ENCODE measurements at regions not wholly inside any gene's neighbourhood (a gene's known extent, or its start where the extent isn't known, plus 50 kb on each side); places are given as distances from the start of the nearest gene placed in this dataset.

DNA sequence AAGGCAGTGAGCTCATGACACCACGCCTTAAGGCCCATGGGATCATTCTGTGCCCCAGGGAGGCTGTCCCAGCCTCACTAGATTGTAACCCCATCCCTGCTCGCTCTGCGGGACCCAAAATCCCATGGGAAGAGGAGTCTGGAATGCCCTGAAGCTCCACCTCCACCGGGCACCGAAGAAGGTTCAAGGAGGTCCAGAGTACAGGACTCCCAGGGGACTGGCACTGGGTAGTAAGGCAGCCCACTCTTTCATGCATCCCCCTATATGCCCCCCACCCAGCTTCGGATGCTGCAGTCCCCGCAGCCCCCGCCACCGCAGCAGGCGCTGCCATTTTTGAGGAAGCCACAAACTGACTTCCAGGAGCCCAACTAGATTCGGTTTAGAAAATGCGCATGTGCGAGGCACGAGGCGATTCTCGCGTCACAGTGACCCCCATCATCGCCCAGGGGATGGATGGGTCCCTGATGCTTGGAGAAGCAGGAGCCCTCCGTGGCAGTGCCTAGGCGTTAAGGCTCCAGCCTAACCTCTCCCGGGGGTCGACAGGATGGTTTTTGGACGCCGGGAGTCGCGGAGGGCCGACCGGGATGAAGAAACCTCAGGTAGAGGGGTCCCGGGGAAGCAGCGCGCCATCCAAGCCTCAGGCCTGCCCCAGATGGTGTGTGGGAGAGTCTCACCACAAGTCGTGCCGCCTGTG is 1681.0 kb downstream of the TP53TG3F start:
- H3K4me3 ChIP-seq (replicated peaks; ENCODE audit: insufficient read depth, low read length), result no peak overlapping the region

DNA sequence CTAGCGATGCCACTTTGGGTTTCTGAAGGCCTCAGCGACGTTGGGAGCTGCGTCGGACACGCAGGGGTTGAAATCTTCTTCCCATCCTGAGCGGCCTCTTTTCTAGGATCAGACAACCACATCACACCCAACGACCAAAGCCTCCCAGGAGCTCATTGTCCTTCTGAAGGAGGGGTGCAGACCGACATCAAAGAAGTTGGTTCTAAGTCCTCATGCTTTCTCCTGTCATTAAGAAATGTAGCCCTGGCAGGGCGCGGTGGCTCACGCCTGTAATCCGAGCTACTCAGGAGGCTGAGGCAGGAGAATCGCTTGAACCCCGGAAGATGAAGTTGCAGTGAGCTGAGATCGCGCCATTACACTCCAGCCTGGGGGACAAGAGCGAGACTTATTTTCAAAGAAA is 1681.9 kb downstream of the TP53TG3F start:
- TF ChIP-seq POLR2AphosphoS5 (IDR thresholded peaks at IDR 0.05; ENCODE audit: low read depth) (no peak), SPI1 (IDR thresholded peaks at IDR 0.05; ENCODE audit: borderline replicate concordance, low read depth) (no peak), GABPA (IDR thresholded peaks at IDR 0.05; ENCODE audit: low read depth) (no peak)
- TF ChIP-seq, protein P1, sequence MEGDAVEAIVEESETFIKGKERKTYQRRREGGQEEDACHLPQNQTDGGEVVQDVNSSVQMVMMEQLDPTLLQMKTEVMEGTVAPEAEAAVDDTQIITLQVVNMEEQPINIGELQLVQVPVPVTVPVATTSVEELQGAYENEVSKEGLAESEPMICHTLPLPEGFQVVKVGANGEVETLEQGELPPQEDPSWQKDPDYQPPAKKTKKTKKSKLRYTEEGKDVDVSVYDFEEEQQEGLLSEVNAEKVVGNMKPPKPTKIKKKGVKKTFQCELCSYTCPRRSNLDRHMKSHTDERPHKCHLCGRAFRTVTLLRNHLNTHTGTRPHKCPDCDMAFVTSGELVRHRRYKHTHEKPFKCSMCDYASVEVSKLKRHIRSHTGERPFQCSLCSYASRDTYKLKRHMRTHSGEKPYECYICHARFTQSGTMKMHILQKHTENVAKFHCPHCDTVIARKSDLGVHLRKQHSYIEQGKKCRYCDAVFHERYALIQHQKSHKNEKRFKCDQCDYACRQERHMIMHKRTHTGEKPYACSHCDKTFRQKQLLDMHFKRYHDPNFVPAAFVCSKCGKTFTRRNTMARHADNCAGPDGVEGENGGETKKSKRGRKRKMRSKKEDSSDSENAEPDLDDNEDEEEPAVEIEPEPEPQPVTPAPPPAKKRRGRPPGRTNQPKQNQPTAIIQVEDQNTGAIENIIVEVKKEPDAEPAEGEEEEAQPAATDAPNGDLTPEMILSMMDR (IDR thresholded peaks at IDR 0.05; ENCODE audit: insufficient read depth, low read length), result no peak
- TF ChIP-seq, protein P2, sequence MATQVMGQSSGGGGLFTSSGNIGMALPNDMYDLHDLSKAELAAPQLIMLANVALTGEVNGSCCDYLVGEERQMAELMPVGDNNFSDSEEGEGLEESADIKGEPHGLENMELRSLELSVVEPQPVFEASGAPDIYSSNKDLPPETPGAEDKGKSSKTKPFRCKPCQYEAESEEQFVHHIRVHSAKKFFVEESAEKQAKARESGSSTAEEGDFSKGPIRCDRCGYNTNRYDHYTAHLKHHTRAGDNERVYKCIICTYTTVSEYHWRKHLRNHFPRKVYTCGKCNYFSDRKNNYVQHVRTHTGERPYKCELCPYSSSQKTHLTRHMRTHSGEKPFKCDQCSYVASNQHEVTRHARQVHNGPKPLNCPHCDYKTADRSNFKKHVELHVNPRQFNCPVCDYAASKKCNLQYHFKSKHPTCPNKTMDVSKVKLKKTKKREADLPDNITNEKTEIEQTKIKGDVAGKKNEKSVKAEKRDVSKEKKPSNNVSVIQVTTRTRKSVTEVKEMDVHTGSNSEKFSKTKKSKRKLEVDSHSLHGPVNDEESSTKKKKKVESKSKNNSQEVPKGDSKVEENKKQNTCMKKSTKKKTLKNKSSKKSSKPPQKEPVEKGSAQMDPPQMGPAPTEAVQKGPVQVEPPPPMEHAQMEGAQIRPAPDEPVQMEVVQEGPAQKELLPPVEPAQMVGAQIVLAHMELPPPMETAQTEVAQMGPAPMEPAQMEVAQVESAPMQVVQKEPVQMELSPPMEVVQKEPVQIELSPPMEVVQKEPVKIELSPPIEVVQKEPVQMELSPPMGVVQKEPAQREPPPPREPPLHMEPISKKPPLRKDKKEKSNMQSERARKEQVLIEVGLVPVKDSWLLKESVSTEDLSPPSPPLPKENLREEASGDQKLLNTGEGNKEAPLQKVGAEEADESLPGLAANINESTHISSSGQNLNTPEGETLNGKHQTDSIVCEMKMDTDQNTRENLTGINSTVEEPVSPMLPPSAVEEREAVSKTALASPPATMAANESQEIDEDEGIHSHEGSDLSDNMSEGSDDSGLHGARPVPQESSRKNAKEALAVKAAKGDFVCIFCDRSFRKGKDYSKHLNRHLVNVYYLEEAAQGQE (IDR thresholded peaks at IDR 0.05; ENCODE audit: insufficient replicate concordance, low read depth), result no peak
- no peak for DNase-seq (ENCODE audit: low read depth in 1 of 2, low spot score in 1 of 2)
- no peak overlapping the region for H3K27ac ChIP-seq (replicated peaks)
- H3K27me3 ChIP-seq (ENCODE audit: insufficient read depth, poor library complexity, severe bottlenecking), result no peaks in the 10 kb centered on the region
- no peak overlapping the region for H3K4me3 ChIP-seq (replicated peaks; ENCODE audit: insufficient read depth, low read length)

More for the DNA sequence above, 1681.0 kb downstream of the TP53TG3F start:
- DNase-seq (ENCODE audit: low read depth in 1 of 2, low spot score in 1 of 2), result no peak
- no peak for TF ChIP-seq POLR2AphosphoS5 (IDR thresholded peaks at IDR 0.05; ENCODE audit: low read depth)
- Histone ChIP-seq H3K27me3 (ENCODE audit: insufficient read depth, poor library complexity, severe bottlenecking) (no peaks in the 10 kb centered on the region), H3K27ac (replicated peaks) (no peak overlapping the region)

DNA sequence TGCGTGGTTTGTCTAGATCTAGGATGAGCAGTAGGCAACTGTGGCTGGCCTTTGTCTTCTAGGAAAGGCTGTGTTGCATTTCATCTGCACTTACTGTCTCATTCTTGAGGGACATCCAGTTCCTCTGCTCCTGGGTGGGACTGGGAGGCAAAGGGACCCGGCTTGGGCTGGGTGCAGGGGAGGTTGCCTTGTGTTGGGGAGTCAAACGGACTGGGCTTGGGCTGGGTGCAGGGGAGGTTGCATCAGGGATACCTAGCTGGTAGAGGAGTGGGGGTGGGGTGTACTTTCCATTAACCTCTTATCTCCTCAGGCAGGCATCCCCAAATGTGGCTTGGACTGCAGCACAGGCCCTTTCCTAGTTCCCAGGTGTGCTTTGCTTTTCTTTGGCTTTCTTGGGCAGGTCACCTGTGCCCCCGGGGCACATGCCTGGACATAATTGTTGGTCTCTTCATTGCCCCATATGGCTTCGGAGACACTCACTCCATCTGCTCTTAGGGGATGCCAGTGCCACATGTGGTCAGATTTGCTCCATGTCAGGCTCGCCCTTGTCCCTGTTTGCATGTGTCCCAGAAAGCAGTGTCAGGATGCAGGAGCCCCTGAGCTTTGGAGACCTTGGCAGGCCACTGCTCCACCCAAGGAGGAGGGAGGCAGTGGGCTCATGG is 1682.9 kb downstream of the TP53TG3F start:
- no peak for DNase-seq (ENCODE audit: low read depth in 1 of 2, low spot score in 1 of 2)
- H3K4me3 ChIP-seq (replicated peaks; ENCODE audit: insufficient read depth, low read length), result no peak overlapping the region
- no peak overlapping the region for H3K27ac ChIP-seq (replicated peaks)
- H3K27me3 ChIP-seq (ENCODE audit: insufficient read depth, poor library complexity, severe bottlenecking), result no peaks in the 10 kb centered on the region
- TF ChIP-seq, protein P2 (IDR thresholded peaks at IDR 0.05; ENCODE audit: insufficient replicate concordance, low read depth), result no peak
- TF ChIP-seq, protein P1 (IDR thresholded peaks at IDR 0.05; ENCODE audit: insufficient read depth, low read length), result no peak
- TF ChIP-seq SPI1 (IDR thresholded peaks at IDR 0.05; ENCODE audit: borderline replicate concordance, low read depth), result no peak
- TF ChIP-seq POLR2AphosphoS5 (IDR thresholded peaks at IDR 0.05; ENCODE audit: low read depth), result no peak
- no peak for TF ChIP-seq GABPA (IDR thresholded peaks at IDR 0.05; ENCODE audit: low read depth)

DNA sequence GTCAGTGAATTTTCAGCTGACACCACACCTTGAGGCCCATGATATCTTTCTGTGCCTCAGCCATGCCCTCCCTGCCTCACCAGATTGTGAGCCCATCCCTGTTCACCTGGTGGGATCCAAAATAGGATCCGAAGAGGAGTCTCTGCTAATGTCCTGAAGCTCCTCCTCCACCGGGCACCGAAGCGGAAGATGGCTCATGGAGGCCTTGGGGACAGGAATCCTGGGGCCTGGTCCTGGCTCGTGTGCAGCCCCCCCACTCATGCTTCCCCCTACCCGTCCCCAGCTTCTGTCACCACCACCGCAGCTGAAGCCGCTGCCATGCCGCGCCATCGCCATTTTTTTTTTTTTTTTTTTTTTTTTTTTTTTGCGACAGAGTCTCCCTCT is 1683.4 kb downstream of the TP53TG3F start:
- H3K27ac ChIP-seq (replicated peaks), result no peak overlapping the region
- TF ChIP-seq POLR2AphosphoS5 (IDR thresholded peaks at IDR 0.05; ENCODE audit: low read depth) (no peak), GABPA (IDR thresholded peaks at IDR 0.05; ENCODE audit: low read depth) (no peak), SPI1 (IDR thresholded peaks at IDR 0.05; ENCODE audit: borderline replicate concordance, low read depth) (no peak)
- TF ChIP-seq, protein P2 (IDR thresholded peaks at IDR 0.05; ENCODE audit: insufficient replicate concordance, low read depth), result no peak
- TF ChIP-seq, protein P1 (IDR thresholded peaks at IDR 0.05; ENCODE audit: insufficient read depth, low read length), result no peak
- no peak overlapping the region for H3K4me3 ChIP-seq (replicated peaks; ENCODE audit: insufficient read depth, low read length)
- no peaks in the 10 kb centered on the region for H3K27me3 ChIP-seq (ENCODE audit: insufficient read depth, poor library complexity, severe bottlenecking)
- DNase-seq (ENCODE audit: low read depth in 1 of 2, low spot score in 1 of 2), result no peak
